NCI-H1092 treated with DMSO at 0.1 percent for 48 hours (cell line): ENCODE measurements at regions not wholly inside any gene's neighbourhood (a gene's known extent, or its start where the extent isn't known, plus 50 kb on each side); places are given as distances from the start of the nearest gene placed in this dataset.
A peak's percentile ranks its signal among the peaks of the same experiment; 100 is the strongest.
"Not testable (repeated sequence)": the region's sequence is repeated elsewhere in the genome, so short reads cannot be mapped to it uniquely, and the experiment has no call there.

ENCODE experiments used
- DNase-seq: peaks from one replicate; lab custom pipeline; 2025; lab: John Stamatoyannopoulos, UW

DNA sequence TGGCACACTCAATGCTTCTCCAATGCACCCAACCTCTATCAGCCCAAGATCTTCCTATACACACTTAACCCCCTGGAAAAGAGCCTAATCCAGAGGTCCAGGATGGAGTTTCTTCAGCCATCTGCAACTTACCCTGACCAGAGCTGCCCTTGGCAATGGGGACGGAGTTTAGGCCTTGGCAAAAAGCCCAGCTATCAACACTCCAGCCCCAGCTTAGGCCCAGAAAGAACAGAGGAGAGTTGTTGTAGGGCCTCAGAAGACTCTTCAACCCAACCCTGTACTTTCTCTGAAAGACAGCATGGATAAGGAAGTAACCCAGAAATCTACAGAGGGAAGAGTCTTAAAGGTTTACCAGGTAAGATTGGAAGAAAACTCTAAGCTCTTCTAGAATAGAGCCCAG, 219.3 kb upstream of the PELI2 start:
- DNase-seq, result no peak

DNA sequence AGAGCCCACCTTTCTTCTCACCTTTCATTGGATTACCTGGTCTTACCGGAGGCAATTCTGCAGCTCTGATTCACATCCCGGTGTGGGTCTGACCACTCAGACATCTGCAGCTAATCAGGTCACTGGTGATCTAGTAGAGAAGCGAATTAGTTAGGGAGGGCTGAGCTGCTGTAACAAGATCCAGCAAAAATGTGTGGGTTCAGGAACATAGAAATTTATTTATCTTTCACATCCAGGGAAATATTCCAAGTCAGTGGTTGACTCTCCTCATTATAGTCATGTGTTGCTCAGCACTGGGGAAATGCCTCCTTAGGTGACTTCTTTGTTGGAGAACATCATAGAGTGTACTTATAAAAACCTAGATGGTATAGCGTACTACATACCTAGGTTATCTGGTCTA, 218.7 kb upstream of the PELI2 start:
- no peak for DNase-seq

DNA sequence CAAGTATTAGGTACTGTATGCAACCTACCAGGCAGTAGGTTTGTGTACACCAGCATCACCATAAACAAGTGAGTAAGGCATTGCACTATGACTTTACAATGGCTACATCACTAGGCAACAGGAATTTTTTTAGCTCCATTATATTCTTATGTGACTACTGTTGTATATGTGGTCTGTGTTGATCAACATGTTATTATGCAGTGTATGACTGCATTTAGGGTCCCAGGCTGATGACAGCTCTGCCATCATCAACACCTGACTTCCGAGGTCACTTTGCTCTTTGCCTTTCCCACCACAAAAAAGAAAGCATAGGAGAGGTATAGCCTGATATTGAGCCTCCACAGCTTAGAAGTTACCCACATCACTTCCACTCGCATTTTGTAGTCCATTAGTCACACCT, 217.5 kb upstream of the PELI2 start:
- no peak for DNase-seq

DNA sequence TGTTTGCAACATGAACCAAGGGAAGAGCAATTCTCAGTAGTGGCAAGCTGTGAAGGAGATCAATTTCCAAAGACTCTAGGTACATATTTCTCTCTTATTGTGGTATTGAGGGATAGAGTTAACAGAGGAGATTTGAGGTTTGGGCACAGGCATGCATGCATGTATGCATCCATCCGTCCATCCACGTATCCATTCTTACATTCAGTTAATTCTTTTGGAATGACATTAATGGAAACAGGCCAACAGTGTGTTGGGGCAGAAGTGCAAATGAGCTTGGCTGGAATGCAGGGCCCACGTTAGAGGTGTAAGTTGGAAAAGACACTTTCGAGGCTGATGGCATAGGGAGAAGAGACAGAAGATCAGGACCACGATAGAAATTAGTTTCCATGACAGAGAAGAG, 216.9 kb upstream of the PELI2 start:
- no peak for DNase-seq

DNA sequence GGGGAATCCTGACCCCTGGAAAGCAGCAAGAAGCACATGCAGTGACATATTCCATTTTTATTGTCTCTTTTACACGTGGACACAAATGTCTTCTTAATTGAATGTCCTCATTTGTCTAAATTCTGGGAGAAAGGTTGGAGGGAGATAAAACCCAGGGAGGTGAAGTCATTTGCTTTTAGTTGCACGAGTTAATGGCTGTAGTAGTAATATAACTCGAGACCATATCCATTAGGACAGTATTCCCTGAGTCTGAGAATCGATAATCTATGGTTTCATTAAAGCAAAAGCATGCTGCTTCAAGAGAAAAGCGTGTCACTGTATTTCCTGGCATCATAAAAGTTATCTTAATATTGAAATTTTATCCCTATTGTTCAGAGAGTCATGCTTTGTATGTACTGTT, 216.0 kb upstream of the PELI2 start:
- DNase-seq, result no peak

DNA sequence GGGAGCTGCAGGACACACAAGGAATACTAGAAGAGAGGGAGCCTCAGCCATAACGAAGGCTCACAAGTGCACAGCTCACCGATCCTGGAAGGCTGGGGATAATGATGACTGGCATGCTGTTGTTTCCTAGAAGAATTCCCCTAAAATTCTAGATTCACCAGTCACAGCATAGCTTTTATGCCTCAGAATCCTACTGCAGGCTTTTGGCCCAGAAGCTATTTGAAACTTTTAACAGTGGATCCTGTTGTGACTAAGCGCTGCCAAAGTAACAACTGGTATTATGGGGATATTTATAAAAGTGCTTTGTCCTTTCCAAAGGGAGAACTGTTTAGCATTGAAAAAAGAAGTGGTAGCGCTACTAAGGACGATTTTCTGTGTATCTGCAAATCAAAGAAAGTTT, 214.1 kb upstream of the PELI2 start:
- DNase-seq, result no peak

DNA sequence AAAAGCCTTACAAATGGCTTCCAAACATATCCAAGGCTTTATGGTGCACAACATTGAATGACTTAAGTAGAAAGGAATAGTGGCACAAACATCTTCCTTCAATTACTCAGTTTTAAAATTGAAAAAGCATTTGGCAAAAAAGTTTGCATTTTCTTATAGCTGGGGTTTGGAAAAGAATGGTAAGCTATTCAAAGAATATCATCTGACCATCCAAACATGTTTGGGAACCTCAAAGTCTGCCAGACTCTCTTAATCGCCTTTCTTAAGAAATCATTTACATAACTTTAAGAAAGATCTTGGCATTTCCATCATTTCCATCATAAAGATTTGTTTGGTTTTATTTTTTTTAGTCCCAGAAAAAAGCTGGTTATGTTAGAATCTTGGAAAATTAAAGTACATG, 210.1 kb upstream of the PELI2 start:
- no peak for DNase-seq

DNA sequence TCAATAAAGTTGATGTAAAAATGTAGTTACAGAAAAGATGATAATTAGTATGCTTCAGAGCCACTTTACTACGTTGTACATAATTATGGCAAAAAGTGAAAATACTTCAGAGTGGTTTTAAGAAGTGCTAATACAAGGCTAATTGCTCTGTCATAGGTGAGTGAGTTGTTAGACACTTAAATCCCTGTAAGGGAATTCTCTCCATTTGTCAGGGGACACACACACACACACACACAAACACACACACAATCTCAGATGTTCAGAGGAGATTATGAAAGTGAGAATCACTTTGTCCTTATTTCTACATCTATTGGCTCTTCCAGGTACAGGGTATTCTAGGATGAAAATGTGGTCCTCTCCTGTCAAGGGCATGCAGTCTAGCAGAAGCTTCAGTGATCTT, 208.3 kb upstream of the PELI2 start:
- DNase-seq, result no peak

DNA sequence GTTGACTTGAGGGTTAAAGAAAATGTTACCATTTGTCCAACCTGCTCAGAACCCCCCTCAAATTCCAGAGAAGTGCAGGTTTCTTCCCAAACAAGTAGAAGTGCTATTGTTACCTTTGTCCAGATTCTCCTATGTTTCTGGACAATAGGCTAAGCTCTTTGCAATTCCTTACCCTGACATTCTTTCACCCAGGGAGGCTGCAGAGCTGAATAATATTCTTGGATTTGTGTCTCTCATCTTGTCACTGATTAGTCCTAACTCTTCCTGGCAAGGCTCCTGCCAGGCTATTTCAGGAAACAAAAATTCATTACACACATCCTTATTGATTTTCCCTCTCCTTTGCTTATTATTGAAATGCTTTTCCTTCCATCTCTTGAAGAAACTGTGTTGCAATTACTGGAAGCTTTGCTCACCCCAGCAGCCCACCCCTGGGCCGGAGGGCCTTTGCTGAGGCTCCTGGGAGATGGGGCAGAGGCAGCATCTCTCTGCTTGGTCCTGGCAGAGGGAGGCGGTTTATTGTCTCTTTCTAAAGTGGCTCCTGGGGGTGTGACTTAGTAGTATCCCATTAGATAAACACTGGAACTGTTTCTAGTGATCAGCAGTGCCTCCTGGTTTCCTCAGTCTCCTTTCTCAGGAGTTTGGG, 207.5 kb upstream of the PELI2 start:
- DNase-seq, result no peak

DNA sequence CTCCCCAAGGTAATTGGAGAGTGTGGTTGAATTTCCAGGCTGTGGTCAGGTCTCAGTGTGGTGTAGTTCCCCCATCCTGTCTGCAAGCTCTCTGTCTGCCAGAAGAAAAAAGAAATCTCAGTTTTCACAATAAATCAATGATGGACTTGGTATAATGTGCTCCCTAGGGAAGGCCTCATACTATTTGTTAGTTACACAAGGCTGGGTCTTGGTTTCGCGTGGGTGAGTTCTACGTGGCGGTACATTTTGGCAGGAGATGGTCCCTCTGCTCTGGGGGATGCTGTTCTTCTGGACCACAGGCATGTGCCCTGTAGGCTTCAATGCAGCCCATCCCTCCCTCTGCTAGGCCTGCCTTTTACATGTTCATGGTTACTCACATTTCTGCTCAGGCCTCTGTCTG, 206.4 kb upstream of the PELI2 start:
- DNase-seq, result no peak

DNA sequence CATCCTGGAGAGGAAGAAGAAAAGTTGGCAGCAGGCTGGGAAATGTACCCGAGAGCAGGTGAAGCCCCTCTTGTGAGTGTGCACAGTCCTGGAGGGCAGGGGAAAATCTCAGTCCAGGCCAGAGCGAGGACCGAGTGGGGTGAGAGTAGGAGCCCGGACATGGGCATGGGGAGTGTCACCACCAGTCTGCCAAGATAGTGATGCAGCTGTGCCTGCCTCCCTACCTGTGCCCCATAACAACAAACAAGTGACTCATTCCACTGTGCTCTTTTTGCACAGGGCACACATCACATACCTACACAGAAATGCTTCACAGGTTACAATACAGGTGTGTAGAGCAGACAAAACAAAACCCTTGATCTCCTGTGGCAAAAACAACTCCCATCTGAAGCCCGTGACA, 205.9 kb upstream of the PELI2 start:
- no peak for DNase-seq

DNA sequence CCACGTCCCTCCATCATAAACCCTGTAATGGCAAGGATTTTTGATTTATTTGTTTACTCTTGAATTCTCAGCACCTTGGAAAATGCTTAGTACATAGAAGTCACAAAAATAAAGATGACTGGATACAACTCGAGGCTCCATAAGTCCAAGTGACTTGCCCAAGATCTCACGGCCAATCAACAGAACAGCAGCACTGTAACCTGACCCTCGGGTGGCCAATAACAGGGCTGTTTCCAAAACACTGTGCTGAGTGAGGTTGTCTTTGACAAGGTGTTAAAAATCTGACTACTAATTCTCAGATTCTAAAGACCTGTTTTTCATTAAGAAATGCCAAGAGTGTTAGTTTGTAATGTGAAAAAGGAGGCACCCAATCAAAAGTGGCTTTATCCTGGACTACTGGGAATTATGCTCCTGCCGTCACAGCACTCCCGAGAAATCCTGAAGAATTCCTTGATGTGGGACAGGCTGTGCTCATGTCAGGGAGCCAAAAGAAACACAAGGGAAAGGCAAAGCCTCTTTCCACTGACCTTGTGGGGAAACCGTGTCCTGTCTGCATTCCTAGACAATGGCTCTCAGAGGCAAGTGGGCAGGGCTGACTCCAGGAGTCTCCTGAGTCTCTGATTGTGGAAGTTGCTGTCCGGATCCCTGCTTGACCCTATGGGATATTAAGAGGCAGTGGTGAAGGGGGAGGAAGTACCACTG, 204.7 kb upstream of the PELI2 start:
- no peak for DNase-seq

DNA sequence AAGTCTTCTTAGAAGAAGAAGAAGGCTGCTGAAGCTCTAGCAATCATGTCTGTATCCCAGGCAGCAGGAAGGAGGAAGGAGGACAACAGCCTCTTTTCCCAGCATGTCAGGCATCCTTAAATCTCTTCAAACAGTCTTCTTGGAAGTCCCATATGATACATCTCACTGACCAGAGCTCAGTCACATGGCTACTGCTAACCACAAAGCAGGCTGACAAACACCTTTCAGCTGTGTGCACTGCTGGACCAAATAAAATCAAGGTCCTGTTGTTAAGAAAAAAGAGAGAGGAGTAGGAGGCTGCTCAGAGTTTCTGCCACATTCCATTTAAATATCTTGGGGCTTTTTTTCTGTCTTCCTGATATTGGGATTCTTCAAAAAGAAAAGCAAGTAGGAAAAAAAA, 203.4 kb upstream of the PELI2 start:
- DNase-seq, result no peak

DNA sequence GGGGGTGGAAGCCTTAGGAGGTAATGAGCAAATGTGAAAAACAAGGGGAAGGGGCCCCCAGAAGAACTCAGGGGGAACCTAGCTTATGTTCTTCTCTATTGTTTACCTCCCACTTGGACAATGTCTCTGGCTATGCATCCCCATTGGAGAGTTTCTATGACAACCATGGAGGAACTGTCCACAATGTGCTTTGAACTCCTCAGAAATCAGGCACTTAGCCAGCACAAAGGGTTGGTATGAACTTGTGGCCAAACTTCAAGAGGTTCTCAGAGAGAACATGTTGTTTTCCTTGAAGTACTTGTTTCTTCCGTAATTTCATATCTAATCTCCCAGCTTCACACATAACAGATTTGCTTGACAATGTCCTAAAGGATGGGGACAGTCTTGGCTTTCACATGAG, 202.8 kb upstream of the PELI2 start:
- no peak for DNase-seq

DNA sequence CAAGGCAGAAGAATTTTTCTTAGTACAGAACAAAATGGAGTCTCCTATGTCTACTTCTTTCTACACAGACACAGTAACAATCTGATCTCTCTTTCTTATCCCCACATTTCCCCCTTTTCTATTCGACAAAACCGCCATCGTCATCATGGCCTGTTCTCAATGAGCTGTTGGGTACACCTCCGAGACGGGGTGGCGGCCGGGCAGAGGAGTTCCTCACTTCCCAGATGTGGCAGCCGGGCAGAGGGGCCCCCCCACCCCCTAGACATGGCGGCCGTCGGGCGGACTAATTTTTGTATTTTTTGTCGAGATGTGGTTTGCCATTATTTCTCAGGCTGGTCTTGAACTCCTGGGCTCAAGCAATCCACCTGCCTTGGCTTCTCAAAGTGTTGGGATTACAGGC, 198.4 kb upstream of the PELI2 start:
- not testable (repeated sequence) for DNase-seq

DNA sequence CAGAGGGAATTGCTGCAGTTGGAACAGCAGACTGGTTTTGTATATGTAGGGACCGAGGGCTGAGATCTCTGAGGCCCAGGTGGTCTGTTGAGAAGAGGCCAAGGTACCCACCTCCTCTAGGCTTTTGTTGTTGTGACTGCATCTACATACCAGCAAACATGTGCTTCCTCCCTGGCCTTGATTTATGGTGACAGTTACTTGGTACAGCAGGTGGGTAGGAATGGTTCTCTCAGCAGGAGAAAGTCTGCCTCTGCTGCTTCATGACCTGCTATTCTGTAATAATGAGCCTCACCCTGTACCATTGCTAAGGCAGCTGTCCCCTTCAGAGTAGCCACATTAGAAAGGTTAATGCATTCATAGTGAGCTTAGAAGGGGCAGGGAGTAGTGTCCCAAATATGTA, 196.7 kb upstream of the PELI2 start:
- DNase-seq, result peak; percentile 8

DNA sequence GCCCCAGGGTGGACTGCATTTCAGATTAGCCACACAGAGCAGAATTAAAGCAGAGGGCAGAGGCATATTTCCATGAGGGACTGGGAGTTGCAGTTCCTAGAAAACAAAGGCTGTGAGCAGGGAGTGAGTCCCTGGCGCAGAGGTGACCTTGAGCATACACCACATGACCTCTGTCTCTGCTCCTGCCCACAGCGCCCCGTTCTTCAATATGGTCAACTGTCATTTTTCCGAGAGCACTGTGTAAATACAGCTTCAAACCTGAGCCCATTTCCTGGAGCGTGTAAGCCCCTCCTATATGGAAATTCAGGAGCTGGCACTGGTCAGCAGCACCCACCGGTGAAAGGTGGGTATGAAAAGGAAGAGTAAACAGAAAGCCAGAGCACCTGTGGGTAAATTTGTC, 192.2 kb upstream of the PELI2 start:
- DNase-seq, result peak; percentile 79

DNA sequence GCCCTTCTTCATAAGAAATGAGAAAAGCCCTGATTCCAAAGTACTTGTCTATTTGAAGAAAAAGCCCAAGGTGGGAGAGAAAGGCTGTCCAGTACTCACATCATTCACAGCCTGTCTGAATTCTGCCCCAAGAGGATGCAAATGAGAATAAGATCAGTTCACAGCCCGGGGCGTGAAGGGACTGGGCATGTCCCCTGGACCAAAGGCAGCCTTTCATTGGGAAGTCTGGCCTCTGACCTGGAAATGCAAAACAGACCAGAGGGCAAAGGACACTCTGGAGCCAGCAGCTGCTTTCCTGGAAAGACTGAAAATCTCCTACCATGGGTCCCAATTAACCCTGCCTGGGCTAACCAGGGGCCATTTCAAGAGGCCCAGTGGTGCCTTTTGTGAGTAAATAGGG, 191.2 kb upstream of the PELI2 start:
- no peak for DNase-seq

DNA sequence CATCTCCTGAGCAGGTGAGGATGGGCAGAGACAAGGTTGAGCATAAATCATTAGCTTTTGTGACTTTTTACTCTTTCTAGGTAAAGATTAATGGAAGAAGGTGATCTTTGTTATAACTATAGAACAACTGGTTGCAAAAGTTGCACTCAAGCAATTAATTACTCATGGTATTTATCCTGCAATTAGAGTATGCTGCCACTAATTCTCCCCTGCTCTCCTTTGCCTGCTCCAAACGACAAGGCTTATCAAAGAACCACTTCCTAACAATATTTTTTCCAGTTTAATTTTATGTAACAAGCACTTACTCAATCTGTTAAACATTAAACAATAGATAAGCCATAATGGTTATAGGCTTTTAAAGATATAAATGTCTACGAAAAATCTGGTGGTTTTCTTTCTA, 189.9 kb upstream of the PELI2 start:
- DNase-seq, result no peak

DNA sequence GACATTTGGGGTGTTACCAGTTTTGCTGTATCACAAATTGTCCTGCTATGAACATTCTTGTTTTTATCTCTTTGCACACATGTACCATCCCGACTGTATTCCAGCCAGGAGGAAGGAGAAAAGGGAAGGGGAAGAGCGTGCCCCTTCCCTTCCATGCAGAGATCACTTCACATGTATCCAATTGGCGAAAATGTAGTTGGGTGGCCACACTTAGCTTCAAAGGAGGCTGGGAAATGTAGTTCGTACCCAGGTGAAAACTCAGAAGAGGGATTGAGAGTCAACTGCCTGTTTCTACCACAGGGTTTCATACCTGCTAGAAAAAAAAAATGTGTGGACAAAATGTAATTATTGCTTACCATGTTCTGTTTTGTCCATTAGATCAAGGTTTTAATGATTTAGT, 189.1 kb upstream of the PELI2 start:
- no peak for DNase-seq

DNA sequence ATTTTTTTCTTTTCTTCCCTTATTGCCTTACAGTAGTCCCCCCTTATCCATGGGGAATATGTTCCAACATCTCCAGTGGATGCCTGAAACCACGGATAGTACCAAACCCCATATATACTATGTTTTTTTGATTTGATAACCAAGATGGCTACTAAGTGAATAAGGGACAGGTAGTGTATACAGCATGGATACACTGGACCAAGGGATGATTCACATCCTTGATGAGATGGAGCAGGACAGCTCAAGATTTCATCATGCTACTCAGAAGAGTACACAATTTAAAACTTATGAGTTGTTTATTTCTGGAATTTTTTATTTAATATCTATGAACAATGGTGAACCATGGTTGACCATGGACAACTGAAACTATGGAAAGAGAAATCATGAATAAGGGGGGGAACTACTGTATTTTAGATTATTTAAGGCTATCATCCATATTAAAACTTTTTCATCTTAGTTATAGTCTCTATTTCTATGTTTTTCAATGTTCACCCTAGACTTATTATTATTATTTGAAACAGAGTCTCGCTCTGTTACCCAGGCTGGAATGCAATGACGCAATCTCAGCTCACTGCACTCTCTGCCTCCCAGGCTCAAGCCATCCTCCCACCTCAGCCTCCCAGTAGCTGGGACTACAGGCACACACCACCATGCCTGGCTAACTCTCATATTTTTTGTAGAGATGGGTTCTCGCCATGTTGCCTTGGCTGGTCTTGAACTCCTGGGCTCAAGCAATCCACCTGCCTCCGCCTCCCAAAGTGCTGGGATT, 188.0 kb upstream of the PELI2 start:
- DNase-seq, result no peak

DNA sequence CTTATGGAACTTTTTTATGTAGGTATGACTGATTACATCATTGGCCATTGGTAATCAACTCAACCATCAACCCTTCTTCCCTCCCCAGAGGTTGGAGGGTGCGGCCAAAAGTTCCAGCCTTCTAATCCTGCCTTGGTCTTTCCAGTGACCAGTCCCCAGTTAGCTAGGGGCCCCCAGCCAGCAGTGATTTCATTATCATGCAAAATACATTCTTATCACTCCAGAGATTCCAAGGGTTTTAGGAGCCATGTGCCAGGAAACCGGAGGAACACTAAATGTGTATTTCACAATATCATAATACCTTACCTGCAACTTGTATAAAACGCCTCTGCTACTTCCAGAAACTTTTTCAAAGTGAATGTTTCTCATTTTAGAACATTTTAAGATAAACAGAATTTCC, 181.5 kb upstream of the PELI2 start:
- DNase-seq, result no peak

DNA sequence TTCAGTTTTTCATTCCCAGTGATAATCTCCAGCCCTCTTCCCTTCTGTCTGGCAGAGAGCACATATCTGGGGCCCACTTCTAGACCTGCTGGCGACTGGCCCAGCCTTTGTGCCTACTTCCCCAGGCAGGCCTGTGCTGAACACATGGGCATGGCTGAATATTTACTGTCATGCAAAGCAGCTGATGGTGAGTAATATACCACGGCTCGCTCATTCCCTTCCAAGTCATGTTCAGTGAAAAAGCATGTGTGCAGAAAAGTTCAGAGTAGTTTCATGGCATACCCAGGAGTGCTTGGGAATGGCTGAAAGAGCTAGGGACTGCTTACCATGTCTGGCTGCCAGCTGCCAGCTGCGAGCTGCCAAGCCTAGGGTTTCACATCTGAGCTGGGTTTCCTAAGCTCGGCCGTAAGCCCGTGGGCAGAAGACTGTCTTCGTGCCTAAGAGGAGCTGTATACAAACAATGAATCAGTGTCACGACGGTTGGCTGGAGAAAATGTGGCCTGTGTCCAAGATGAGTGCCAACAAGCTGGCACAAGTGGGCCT, 179.9 kb upstream of the PELI2 start:
- DNase-seq, result peak; percentile 84
